ENCODE measurements at regions not wholly inside any gene's neighbourhood (a gene's known extent, or its start where the extent isn't known, plus 50 kb on each side); places are given as distances from the start of the nearest gene placed in this dataset.
"Not testable (repeated sequence)": the region's sequence is repeated elsewhere in the genome, so short reads cannot be mapped to it uniquely, and the experiment has no call there.

- Histone ChIP-seq H3K27me3 (no peaks in the 10 kb centered on the region), H3K27ac (no peak overlapping the region), H3K36me3 (replicated peaks in 1 of 2) (no peaks in the 10 kb centered on the region), H3K4me3 (no peak overlapping the region), H3K9me3 (replicated peaks in 1 of 3) (no peaks in the 10 kb centered on the region), H3K4me1 (replicated peaks in 1 of 2) (no peaks in the 10 kb centered on the region)
- TF ChIP-seq CTCF (IDR thresholded peaks at IDR 0.05) (no peak), POLR2A (IDR thresholded peaks at IDR 0.05) (no peak)
- 70 to 89% (median 75%) methylated on average over 1 of the region's 1 CpG for WGBS, 4 donors
- DNase-seq = no peak
- intact Hi-C loops (cut with DNase I) = no loop called here
Observed at GRCh38 chr12:84157170-84157569, 755.4 kb downstream of the SLC6A15 start.

- H3K4me3 ChIP-seq; H3K4me1 ChIP-seq (replicated peaks in 1 of 2); H3K9me3 ChIP-seq (replicated peaks in 1 of 3); H3K27me3 ChIP-seq; H3K36me3 ChIP-seq (replicated peaks in 1 of 2); DNase-seq; H3K27ac ChIP-seq; intact Hi-C loops (cut with DNase I): not testable (repeated sequence)
- 90 to 93% (median 93%) methylated on average over 8 to 30 of the region's 30 CpGs for WGBS, 4 donors
Observed at GRCh38 chr12:84154991-84155930, 757.3 kb downstream of the SLC6A15 start.

- H3K9me3 ChIP-seq (replicated peaks in 1 of 3); H3K27ac ChIP-seq; H3K4me1 ChIP-seq (replicated peaks in 1 of 2); intact Hi-C loops (cut with DNase I); H3K27me3 ChIP-seq; H3K4me3 ChIP-seq; DNase-seq; H3K36me3 ChIP-seq (replicated peaks in 1 of 2): not testable (repeated sequence)
- WGBS, 4 donors = 79 to 86% (median 86%) methylated on average over 14 to 15 of the region's 15 CpGs
Observed at GRCh38 chr12:84154439-84154990, 758.1 kb downstream of the SLC6A15 start.

- H3K4me1 ChIP-seq (replicated peaks in 1 of 2) = no peaks in the 10 kb centered on the region
- intact Hi-C loops (cut with DNase I) = no loop called here
- H3K27ac ChIP-seq = no peak overlapping the region
- TF ChIP-seq CTCF (IDR thresholded peaks at IDR 0.05) = no peak
- TF ChIP-seq POLR2A (IDR thresholded peaks at IDR 0.05) = no peak
- H3K9me3 ChIP-seq (replicated peaks in 1 of 3) = no peaks in the 10 kb centered on the region
- no peak for DNase-seq
- WGBS, 4 donors = 76 to 85% (median 82%) methylated on average over 3 of the region's 3 CpGs
- H3K27me3 ChIP-seq = no peaks in the 10 kb centered on the region
- no peak overlapping the region for H3K4me3 ChIP-seq
- H3K36me3 ChIP-seq (replicated peaks in 1 of 2) = no peaks in the 10 kb centered on the region
Observed at GRCh38 chr12:84150201-84150600, 762.4 kb downstream of the SLC6A15 start.

GRCh38 chr12:84148335-84148734 lies 764.3 kb downstream of the SLC6A15 start:
- no peak for TF ChIP-seq POLR2A (IDR thresholded peaks at IDR 0.05)
- TF ChIP-seq CTCF (IDR thresholded peaks at IDR 0.05) = no peak
- 78 to 93% (median 83%) methylated on average over 3 of the region's 3 CpGs for WGBS, 4 donors

More at GRCh38 chr12:84148335-84148734, 764.3 kb downstream of the SLC6A15 start:
- no peak overlapping the region for H3K4me3 ChIP-seq
- no peaks in the 10 kb centered on the region for H3K4me1 ChIP-seq (replicated peaks in 1 of 2)
- no peaks in the 10 kb centered on the region for H3K36me3 ChIP-seq (replicated peaks in 1 of 2)
- intact Hi-C loops (cut with DNase I) = no loop called here
- no peak for DNase-seq
- no peaks in the 10 kb centered on the region for H3K27me3 ChIP-seq
- H3K27ac ChIP-seq = no peak overlapping the region
- H3K9me3 ChIP-seq (replicated peaks in 1 of 3) = no peaks in the 10 kb centered on the region

Data from adrenal gland (tissue), 9 donors.